ENCODE measurements at regions not wholly inside any gene's neighbourhood (a gene's known extent, or its start where the extent isn't known, plus 50 kb on each side); places are given as distances from the start of the nearest gene placed in this dataset.

DNA sequence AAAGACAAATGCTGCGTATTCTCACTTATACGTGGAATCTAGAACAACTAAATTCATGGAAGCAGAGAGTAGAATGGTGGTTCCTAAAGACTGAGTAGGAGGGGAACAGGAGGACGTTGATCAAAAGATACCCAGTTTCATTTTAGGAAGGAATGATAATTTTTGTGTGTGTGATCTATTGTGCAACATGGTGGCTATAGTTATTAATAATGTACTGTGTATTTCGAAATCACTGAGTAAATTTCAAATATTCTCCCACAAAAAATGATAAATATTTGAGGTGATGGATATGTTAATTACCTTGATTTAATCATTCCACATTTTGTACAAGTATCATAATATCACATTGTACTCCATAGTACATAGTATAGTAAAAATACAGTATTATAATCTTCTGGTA is 187.5 kb downstream of the MOXD1 start:
- H3K27ac ChIP-seq (ENCODE audit: low read depth, low read length, poor library complexity, severe bottlenecking) = no peak overlapping the region
- H3K4me2 ChIP-seq (ENCODE audit: low read length) = no peak overlapping the region
- no peaks in the 10 kb centered on the region for H3K9me2 ChIP-seq (ENCODE audit: insufficient read depth, low read length)
- no peak overlapping the region for H3K4me3 ChIP-seq (ENCODE audit: low read depth, low read length, poor library complexity, severe bottlenecking)
- intact Hi-C loops (cut with micrococcal nuclease; ENCODE audit: unreplicated experiment) = no loop called here
- no peaks in the 10 kb centered on the region for H3K79me2 ChIP-seq (ENCODE audit: insufficient read depth, low read depth, low read length)
- H2AFZ ChIP-seq (ENCODE audit: low read length) = 0 out of 2 replicates have a peak overlapping the region, but pooled peaks have one; percentile 42
- H3K36me3 ChIP-seq (ENCODE audit: insufficient read depth, low read length) = no peaks in the 10 kb centered on the region
- H4K20me1 ChIP-seq (ENCODE audit: insufficient read depth, low read length) = no peaks in the 10 kb centered on the region
- TF ChIP-seq EZH2phosphoT487 (IDR thresholded peaks at IDR 0.05; ENCODE audit: borderline replicate concordance, low read depth, low read length) = no peak
- TF ChIP-seq, protein P1, sequence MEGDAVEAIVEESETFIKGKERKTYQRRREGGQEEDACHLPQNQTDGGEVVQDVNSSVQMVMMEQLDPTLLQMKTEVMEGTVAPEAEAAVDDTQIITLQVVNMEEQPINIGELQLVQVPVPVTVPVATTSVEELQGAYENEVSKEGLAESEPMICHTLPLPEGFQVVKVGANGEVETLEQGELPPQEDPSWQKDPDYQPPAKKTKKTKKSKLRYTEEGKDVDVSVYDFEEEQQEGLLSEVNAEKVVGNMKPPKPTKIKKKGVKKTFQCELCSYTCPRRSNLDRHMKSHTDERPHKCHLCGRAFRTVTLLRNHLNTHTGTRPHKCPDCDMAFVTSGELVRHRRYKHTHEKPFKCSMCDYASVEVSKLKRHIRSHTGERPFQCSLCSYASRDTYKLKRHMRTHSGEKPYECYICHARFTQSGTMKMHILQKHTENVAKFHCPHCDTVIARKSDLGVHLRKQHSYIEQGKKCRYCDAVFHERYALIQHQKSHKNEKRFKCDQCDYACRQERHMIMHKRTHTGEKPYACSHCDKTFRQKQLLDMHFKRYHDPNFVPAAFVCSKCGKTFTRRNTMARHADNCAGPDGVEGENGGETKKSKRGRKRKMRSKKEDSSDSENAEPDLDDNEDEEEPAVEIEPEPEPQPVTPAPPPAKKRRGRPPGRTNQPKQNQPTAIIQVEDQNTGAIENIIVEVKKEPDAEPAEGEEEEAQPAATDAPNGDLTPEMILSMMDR (conservative IDR thresholded peaks at IDR 0.05; ENCODE audit: low read length) = no peak
- CTCF ChIA-PET (ENCODE audit: unreplicated experiment) = no interaction called here
- no peaks in the 10 kb centered on the region for H3K4me1 ChIP-seq (ENCODE audit: insufficient read depth, low read length, poor library complexity, severe bottlenecking)
- POLR2A ChIA-PET = no interaction called here
- DNase-seq (ENCODE audit: low spot score) = no peak
- BruUV-seq (replicated peaks) = no TSS peak
- no peaks in the 10 kb centered on the region for H3K9me3 ChIP-seq (ENCODE audit: low read length)

DNA sequence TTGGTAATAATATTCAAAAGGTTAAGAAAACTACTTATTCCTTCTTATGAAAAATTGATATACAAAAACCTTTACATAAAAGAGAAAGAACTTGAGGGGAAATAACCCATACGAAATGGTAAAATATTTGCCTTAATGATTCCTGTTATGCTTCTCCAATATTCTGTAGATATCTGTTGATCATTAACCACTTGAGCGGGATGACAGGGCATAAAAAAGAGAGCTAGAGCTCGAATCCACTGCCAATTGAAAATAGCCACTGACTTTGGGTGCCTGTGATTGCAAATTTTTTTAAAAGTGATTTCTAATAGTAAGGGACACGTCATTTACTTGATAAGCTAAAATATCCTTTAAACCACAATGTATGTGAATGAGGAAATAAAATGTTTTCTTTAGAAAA is 188.1 kb downstream of the MOXD1 start:
- Histone ChIP-seq H3K36me3 (ENCODE audit: insufficient read depth, low read length) (no peaks in the 10 kb centered on the region), H3K9me3 (ENCODE audit: low read length) (no peaks in the 10 kb centered on the region), H3K9me2 (ENCODE audit: insufficient read depth, low read length) (no peaks in the 10 kb centered on the region), H3K4me3 (ENCODE audit: low read depth, low read length, poor library complexity, severe bottlenecking) (no peak overlapping the region), H3K79me2 (ENCODE audit: insufficient read depth, low read depth, low read length) (no peaks in the 10 kb centered on the region), H3K4me1 (ENCODE audit: insufficient read depth, low read length, poor library complexity, severe bottlenecking) (no peaks in the 10 kb centered on the region), H2AFZ (ENCODE audit: low read length) (0 out of 2 replicates have a peak overlapping the region, but pooled peaks have one; percentile 42), H3K27ac (ENCODE audit: low read depth, low read length, poor library complexity, severe bottlenecking) (no peak overlapping the region), H3K4me2 (ENCODE audit: low read length) (no peak overlapping the region), H4K20me1 (ENCODE audit: insufficient read depth, low read length) (no peaks in the 10 kb centered on the region)
- TF ChIP-seq, protein P1 (conservative IDR thresholded peaks at IDR 0.05; ENCODE audit: low read length) = no peak
- TF ChIP-seq EZH2phosphoT487 (IDR thresholded peaks at IDR 0.05; ENCODE audit: borderline replicate concordance, low read depth, low read length) = no peak
- POLR2A ChIA-PET = no interaction called here
- intact Hi-C loops (cut with micrococcal nuclease; ENCODE audit: unreplicated experiment) = no loop called here
- CTCF ChIA-PET (ENCODE audit: unreplicated experiment) = no interaction called here
- no TSS peak for BruUV-seq (replicated peaks)
- DNase-seq (ENCODE audit: low spot score) = no peak

DNA sequence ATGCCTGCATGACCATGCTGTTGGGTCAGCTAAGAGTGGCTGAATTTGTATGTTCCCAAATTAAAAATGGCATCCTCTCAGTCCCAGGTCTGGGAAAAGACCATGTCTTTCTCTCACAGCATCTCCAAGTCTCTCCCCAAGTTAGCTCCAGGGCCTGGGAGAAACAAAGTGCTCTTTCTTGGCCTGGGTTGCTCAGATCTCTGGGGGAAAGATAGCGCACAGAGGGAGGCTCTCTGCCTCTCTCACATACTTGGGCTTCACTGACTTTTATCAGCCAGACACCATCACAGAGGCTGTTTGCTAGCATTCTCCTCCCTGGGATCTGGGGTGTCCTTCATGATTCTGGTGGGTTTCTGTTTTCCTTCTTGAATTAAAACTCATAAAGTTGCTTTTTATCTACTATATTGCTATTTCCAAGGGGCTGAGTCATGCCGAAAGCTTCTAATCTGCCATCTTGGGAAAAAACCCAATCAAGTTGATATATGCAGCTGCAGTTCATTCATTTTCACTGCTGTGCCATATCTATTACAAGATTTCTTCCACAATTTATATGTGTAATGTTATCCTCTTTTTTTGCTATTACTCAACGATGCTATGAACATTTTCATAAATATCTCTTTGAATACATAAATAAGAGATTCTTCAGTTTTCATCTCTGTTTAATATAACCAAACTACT is 190.2 kb downstream of the MOXD1 start:
- intact Hi-C loops (cut with micrococcal nuclease; ENCODE audit: unreplicated experiment) = no loop called here
- no peak for DNase-seq (ENCODE audit: low spot score)
- Histone ChIP-seq H3K4me3 (ENCODE audit: low read depth, low read length, poor library complexity, severe bottlenecking) (no peak overlapping the region), H3K36me3 (ENCODE audit: insufficient read depth, low read length) (no peaks in the 10 kb centered on the region), H3K4me2 (ENCODE audit: low read length) (no peak overlapping the region), H3K79me2 (ENCODE audit: insufficient read depth, low read depth, low read length) (no peaks in the 10 kb centered on the region), H2AFZ (ENCODE audit: low read length) (no peak overlapping the region), H4K20me1 (ENCODE audit: insufficient read depth, low read length) (no peaks in the 10 kb centered on the region), H3K4me1 (ENCODE audit: insufficient read depth, low read length, poor library complexity, severe bottlenecking) (no peaks in the 10 kb centered on the region), H3K9me3 (ENCODE audit: low read length) (no peaks in the 10 kb centered on the region), H3K9me2 (ENCODE audit: insufficient read depth, low read length) (no peaks in the 10 kb centered on the region), H3K27ac (ENCODE audit: low read depth, low read length, poor library complexity, severe bottlenecking) (no peak overlapping the region)
- CTCF ChIA-PET (ENCODE audit: unreplicated experiment) = no interaction called here
- TF ChIP-seq, protein P1 (conservative IDR thresholded peaks at IDR 0.05; ENCODE audit: low read length) = no peak
- TF ChIP-seq EZH2phosphoT487 (IDR thresholded peaks at IDR 0.05; ENCODE audit: borderline replicate concordance, low read depth, low read length) = no peak
- no TSS peak for BruUV-seq (replicated peaks)
- POLR2A ChIA-PET = interaction anchor here (0.6 to 1.0 kb wide), 2 partner anchors 137 to 532 kb away, joined by 3 to 4 read pairs; no protein-coding TSS in a partner anchor
